Peyer's patch (tissue), 4 donors: ENCODE measurements at regions not wholly inside any gene's neighbourhood (a gene's known extent, or its start where the extent isn't known, plus 50 kb on each side); places are given as distances from the start of the nearest gene placed in this dataset.

Experiments used
- DNase-seq, 3 donors: peaks; one replicate each; pipeline ENCODE4 v3.0.0-alpha.2; 2017 to 2019
- H3K27ac ChIP-seq, 4 donors: fragments of 200-600 bp; sonication (generic); one replicate each; pipeline ENCODE4 v1.5.1; 2016 to 2019
- H3K27me3 ChIP-seq, 2 donors: fragments of 200-600 bp; sonication (generic); one replicate each; pipeline ENCODE4 v1.5.1; 2019
- H3K36me3 ChIP-seq, 3 donors: fragments of 200-600 bp; sonication (generic); one replicate each; pipeline ENCODE4 v1.5.1; 2016 to 2019
- H3K4me1 ChIP-seq, 4 donors: fragments of 200-600 bp; sonication (generic); one replicate each; pipeline ENCODE4 v1.5.1; 2016 to 2019
- H3K4me3 ChIP-seq, 4 donors: fragments of 200-600 bp; sonication (generic); 1 replicate in 3 of 4; 2 replicates in 1 of 4; pipeline ENCODE4 v1.5.1; 2016 to 2019; ENCODE audit warnings: mild to moderate bottlenecking in 1 of 4
- H3K9me3 ChIP-seq, 4 donors: fragments of 200-600 bp; sonication (generic); one replicate each; pipeline ENCODE4 v1.5.1; 2016 to 2019; ENCODE audit warnings: mild to moderate bottlenecking in 1 of 4
- CTCF ChIP-seq, 6 experiments: fragments of 450-650 bp in 4 of 6; fragments of 200-600 bp in 2 of 6; sonication (generic) in 1 of 6; IDR thresholded peaks; one replicate each; pipeline ENCODE4 v1.5.1; 2017 to 2019; ENCODE audit warnings: antibody characterized with exemption in 6 of 6, mild to moderate bottlenecking in 3 of 6, moderate library complexity in 1 of 6
- POLR2A ChIP-seq, 2 donors: fragments of 450-650 bp; IDR thresholded peaks; one replicate each; pipeline ENCODE4 v1.5.1; 2017; ENCODE audit warnings: antibody characterized with exemption in 2 of 2, mild to moderate bottlenecking in 2 of 2, moderate library complexity in 2 of 2

- Histone ChIP-seq H3K27ac (no peak overlapping the region), H3K27me3 (no peaks in the 10 kb centered on the region), H3K4me1 (no peaks in the 10 kb centered on the region), H3K9me3 (no peaks in the 10 kb centered on the region), H3K4me3 (no peak overlapping the region), H3K36me3 (no peaks in the 10 kb centered on the region)
- DNase-seq: no peak
- no peak for TF ChIP-seq CTCF (IDR thresholded peaks at IDR 0.05)
- no peak for TF ChIP-seq POLR2A (IDR thresholded peaks at IDR 0.05)
Observed at GRCh38 chr9:27771803-27772545, 198.7 kb upstream of the C9orf72 start.

GRCh38 chr9:27784847-27785713 lies 211.8 kb upstream of the C9orf72 start:
- TF ChIP-seq CTCF (IDR thresholded peaks at IDR 0.05) (no peak), POLR2A (IDR thresholded peaks at IDR 0.05) (no peak)

GRCh38 chr9:27785714-27786100 lies 212.4 kb upstream of the C9orf72 start:
- H3K27ac ChIP-seq: no peak overlapping the region
- H3K4me3 ChIP-seq: no peak overlapping the region
- no peaks in the 10 kb centered on the region for H3K36me3 ChIP-seq
- no peaks in the 10 kb centered on the region for H3K4me1 ChIP-seq
- no peaks in the 10 kb centered on the region for H3K27me3 ChIP-seq
- no peaks in the 10 kb centered on the region for H3K9me3 ChIP-seq
- no peak for TF ChIP-seq CTCF (IDR thresholded peaks at IDR 0.05)
- no peak for TF ChIP-seq POLR2A (IDR thresholded peaks at IDR 0.05)
- no peak for DNase-seq

More at GRCh38 chr9:27784847-27785713, 211.8 kb upstream of the C9orf72 start:
- no peak overlapping the region for H3K4me3 ChIP-seq
- H3K9me3 ChIP-seq: no peaks in the 10 kb centered on the region
- H3K27ac ChIP-seq: no peak overlapping the region
- H3K27me3 ChIP-seq: no peaks in the 10 kb centered on the region
- H3K36me3 ChIP-seq: no peaks in the 10 kb centered on the region
- H3K4me1 ChIP-seq: no peaks in the 10 kb centered on the region
- DNase-seq: no peak

DNA sequence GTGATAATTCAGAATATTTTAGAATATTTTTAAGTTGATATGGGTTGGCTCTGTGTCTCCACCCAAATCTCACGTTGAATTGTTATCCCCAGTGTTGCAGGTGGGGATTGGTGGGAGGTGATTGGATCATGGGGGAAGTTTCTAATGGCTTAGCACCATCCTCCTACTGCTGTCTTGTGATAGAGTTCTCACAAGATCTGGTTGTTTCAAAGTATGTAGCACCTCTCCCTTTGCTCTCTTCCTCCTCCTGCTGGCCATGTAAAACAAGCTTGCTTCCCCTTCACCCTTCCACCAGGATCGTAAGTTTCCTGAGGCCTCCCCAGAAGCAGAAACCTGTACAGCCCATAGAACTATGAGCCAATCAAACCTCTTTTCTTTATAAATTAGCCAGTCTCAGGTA lies 214.6 kb upstream of the C9orf72 start:
- Histone ChIP-seq H3K27me3 (no peaks in the 10 kb centered on the region), H3K9me3 (no peaks in the 10 kb centered on the region), H3K27ac (no peak overlapping the region), H3K4me1 (no peaks in the 10 kb centered on the region), H3K36me3 (no peaks in the 10 kb centered on the region), H3K4me3 (no peak overlapping the region)
- no peak for TF ChIP-seq CTCF (IDR thresholded peaks at IDR 0.05)
- no peak for TF ChIP-seq POLR2A (IDR thresholded peaks at IDR 0.05)
- DNase-seq: no peak

GRCh38 chr9:27791311-27791710 lies 218.0 kb upstream of the C9orf72 start:
- no peaks in the 10 kb centered on the region for H3K9me3 ChIP-seq
- no peak overlapping the region for H3K27ac ChIP-seq
- H3K4me1 ChIP-seq: no peaks in the 10 kb centered on the region
- no peak for TF ChIP-seq POLR2A (IDR thresholded peaks at IDR 0.05)
- TF ChIP-seq CTCF (IDR thresholded peaks at IDR 0.05): no peak
- no peaks in the 10 kb centered on the region for H3K36me3 ChIP-seq
- no peaks in the 10 kb centered on the region for H3K27me3 ChIP-seq
- no peak overlapping the region for H3K4me3 ChIP-seq
- no peak for DNase-seq
